ENCODE measurements at regions not wholly inside any gene's neighbourhood (a gene's known extent, or its start where the extent isn't known, plus 50 kb on each side); places are given as distances from the start of the nearest gene placed in this dataset.
A peak's percentile ranks its signal among the peaks of the same experiment; 100 is the strongest.
"Not testable (repeated sequence)": the region's sequence is repeated elsewhere in the genome, so short reads cannot be mapped to it uniquely, and the experiment has no call there.

GRCh38 chr4:189802884-189803283 lies 137.8 kb upstream of the FRG1 start:
- no peaks in the 10 kb centered on the region for H3K27me3 Mint-ChIP-seq
- H3K27ac Mint-ChIP-seq, result no peak overlapping the region
- no peak for DNase-seq (ENCODE audit: low spot score)

GRCh38 chr4:189804894-189805293 lies 135.8 kb upstream of the FRG1 start:
- Mint-ChIP-seq H3K27me3 (no peaks in the 10 kb centered on the region), H3K4me1 (ENCODE audit: low read depth in 2 of 2) (no peaks in the 10 kb centered on the region), H3K4me3 (no peak overlapping the region), H3K9me3 (peaks cover 12% of the 10 kb centered on the region), H3K27ac (no peak overlapping the region), H3K36me3 (peaks cover 1% of the 10 kb centered on the region)
- ATAC-seq (no peak), DNase-seq (ENCODE audit: low spot score) (no peak)

More at GRCh38 chr4:189802884-189803283, 137.8 kb upstream of the FRG1 start:
- Mint-ChIP-seq H3K4me1 (ENCODE audit: low read depth in 2 of 2) (no peaks in the 10 kb centered on the region), H3K36me3 (no peaks in the 10 kb centered on the region), H3K4me3 (no peak overlapping the region), H3K9me3 (peaks cover 10% of the 10 kb centered on the region)
- no peak for ATAC-seq

- Mint-ChIP-seq H3K27me3 (peaks cover 2 to 7% of the 10 kb centered on the region in 2 donors), H3K36me3 (peaks cover 13% of the 10 kb centered on the region), H3K27ac (no peak overlapping the region), H3K4me1 (ENCODE audit: low read depth in 2 of 2) (no peaks in the 10 kb centered on the region), H3K9me3 (peaks cover 9% of the 10 kb centered on the region), H3K4me3 (no peak overlapping the region)
- ATAC-seq (no peak), DNase-seq (ENCODE audit: low spot score) (no peak)
These were observed 134.2 kb upstream of the FRG1 start for GRCh38 chr4:189806506-189806905.

GRCh38 chr4:189807031-189807430 lies 133.6 kb upstream of the FRG1 start:
- Mint-ChIP-seq H3K4me1 (ENCODE audit: low read depth in 2 of 2) (no peaks in the 10 kb centered on the region), H3K36me3 (peaks cover 13% of the 10 kb centered on the region), H3K4me3 (no peak overlapping the region), H3K27me3 (peaks cover 2 to 12% of the 10 kb centered on the region in 2 donors), H3K9me3 (peaks cover 9% of the 10 kb centered on the region), H3K27ac (no peak overlapping the region)
- no peak for DNase-seq (ENCODE audit: low spot score)
- peak in 1 of 2 donors; percentile 27 for ATAC-seq

GRCh38 chr4:189809241-189809735 lies 131.4 kb upstream of the FRG1 start:
- Mint-ChIP-seq H3K36me3 (peaks cover 13% of the 10 kb centered on the region), H3K4me1 (ENCODE audit: low read depth in 2 of 2) (no peaks in the 10 kb centered on the region), H3K27ac (no peak overlapping the region), H3K27me3 (peaks cover 2 to 20% of the 10 kb centered on the region in 2 donors), H3K4me3 (no peak overlapping the region), H3K9me3 (peaks cover 13% of the 10 kb centered on the region)
- DNase-seq (ENCODE audit: low spot score) (no peak), ATAC-seq (no peak)

GRCh38 chr4:189809839-189810238 lies 130.8 kb upstream of the FRG1 start:
- Mint-ChIP-seq H3K27ac (no peak overlapping the region), H3K36me3 (peaks cover 13% of the 10 kb centered on the region), H3K4me3 (no peak overlapping the region), H3K4me1 (ENCODE audit: low read depth in 2 of 2) (no peaks in the 10 kb centered on the region), H3K27me3 (peaks cover 2 to 20% of the 10 kb centered on the region in 2 donors), H3K9me3 (peaks cover 13% of the 10 kb centered on the region)
- ATAC-seq (no peak), DNase-seq (ENCODE audit: low spot score) (no peak)

- H3K4me1 Mint-ChIP-seq (ENCODE audit: low read depth in 2 of 2); H3K4me3 Mint-ChIP-seq; ATAC-seq: not testable (repeated sequence)
These were observed 130.1 kb upstream of the FRG1 start for GRCh38 chr4:189810318-189811181.

GRCh38 chr4:189815404-189816192 lies 125.1 kb upstream of the FRG1 start:
- Mint-ChIP-seq H3K27ac (no peak overlapping the region), H3K4me3 (no peak overlapping the region), H3K27me3 (peaks cover 2 to 20% of the 10 kb centered on the region in 2 donors), H3K9me3 (peaks cover 4% of the 10 kb centered on the region), H3K4me1 (ENCODE audit: low read depth in 2 of 2) (no peaks in the 10 kb centered on the region), H3K36me3 (peaks cover 8% of the 10 kb centered on the region)
- no peak for ATAC-seq
- no peak for DNase-seq (ENCODE audit: low spot score)

More at GRCh38 chr4:189810318-189811181, 130.1 kb upstream of the FRG1 start:
- H3K9me3 Mint-ChIP-seq; DNase-seq (ENCODE audit: low spot score); H3K27ac Mint-ChIP-seq: not testable (repeated sequence)
- Mint-ChIP-seq H3K27me3 (peaks cover 2 to 20% of the 10 kb centered on the region in 2 donors), H3K36me3 (peaks cover 13% of the 10 kb centered on the region)

- ATAC-seq, result no peak
- Mint-ChIP-seq H3K4me1 (ENCODE audit: low read depth in 2 of 2) (no peaks in the 10 kb centered on the region), H3K27ac (no peak overlapping the region), H3K36me3 (no peaks in the 10 kb centered on the region), H3K4me3 (no peak overlapping the region), H3K9me3 (no peaks in the 10 kb centered on the region), H3K27me3 (no peaks in the 10 kb centered on the region)
- DNase-seq (ENCODE audit: low spot score), result no peak
These were observed 118.3 kb upstream of the FRG1 start for GRCh38 chr4:189822326-189822725.

- no peak overlapping the region for H3K27ac Mint-ChIP-seq
- H3K9me3 Mint-ChIP-seq, result no peaks in the 10 kb centered on the region
- no peak for ATAC-seq
- no peak for DNase-seq (ENCODE audit: low spot score)
- no peaks in the 10 kb centered on the region for H3K36me3 Mint-ChIP-seq
- no peaks in the 10 kb centered on the region for H3K4me1 Mint-ChIP-seq (ENCODE audit: low read depth in 2 of 2)
- no peak overlapping the region for H3K4me3 Mint-ChIP-seq
- no peaks in the 10 kb centered on the region for H3K27me3 Mint-ChIP-seq
These were observed 117.1 kb upstream of the FRG1 start for GRCh38 chr4:189823591-189823990.

- Mint-ChIP-seq H3K9me3 (no peaks in the 10 kb centered on the region), H3K27me3 (no peaks in the 10 kb centered on the region)
- ATAC-seq, result no peak
These were observed 115.2 kb upstream of the FRG1 start for GRCh38 chr4:189825466-189825865.

GRCh38 chr4:189826657-189827056 lies 114.0 kb upstream of the FRG1 start:
- H3K36me3 Mint-ChIP-seq, result no peaks in the 10 kb centered on the region
- no peaks in the 10 kb centered on the region for H3K9me3 Mint-ChIP-seq
- H3K4me1 Mint-ChIP-seq (ENCODE audit: low read depth in 2 of 2), result no peaks in the 10 kb centered on the region
- H3K4me3 Mint-ChIP-seq, result no peak overlapping the region
- no peaks in the 10 kb centered on the region for H3K27me3 Mint-ChIP-seq
- ATAC-seq (no peak), DNase-seq (ENCODE audit: low spot score) (no peak)
- H3K27ac Mint-ChIP-seq, result no peak overlapping the region

More at GRCh38 chr4:189825466-189825865, 115.2 kb upstream of the FRG1 start:
- H3K36me3 Mint-ChIP-seq, result no peaks in the 10 kb centered on the region
- no peak overlapping the region for H3K27ac Mint-ChIP-seq
- no peak for DNase-seq (ENCODE audit: low spot score)
- H3K4me3 Mint-ChIP-seq, result no peak overlapping the region
- no peaks in the 10 kb centered on the region for H3K4me1 Mint-ChIP-seq (ENCODE audit: low read depth in 2 of 2)

GRCh38 chr4:189828081-189828697 lies 112.5 kb upstream of the FRG1 start:
- DNase-seq (ENCODE audit: low spot score) (no peak), ATAC-seq (peak; percentile 6 to 36)
- Mint-ChIP-seq H3K27me3 (no peaks in the 10 kb centered on the region), H3K36me3 (no peaks in the 10 kb centered on the region), H3K4me3 (no peak overlapping the region), H3K27ac (no peak overlapping the region), H3K4me1 (ENCODE audit: low read depth in 2 of 2) (no peaks in the 10 kb centered on the region), H3K9me3 (no peaks in the 10 kb centered on the region)

All from natural killer cell treated with Interleukin-12 subunit alpha and Interleukin-12 subunit beta and Interleukin-15 and Interleukin-18, amount 100 ng/mL, for 72 hours (primary cell).